Large intestine (tissue), 3 donors: ENCODE measurements at regions not wholly inside any gene's neighbourhood (a gene's known extent, or its start where the extent isn't known, plus 50 kb on each side); places are given as distances from the start of the nearest gene placed in this dataset.
A peak's percentile ranks its signal among the peaks of the same experiment; 100 is the strongest.

ENCODE experiments used
- DNase-seq, 2 donors: peaks; one replicate each; pipeline versions ENCODE4 v3.0.0 to v3.0.0-alpha.2; 2013
- H3K27ac ChIP-seq: one replicate; pipeline ENCODE4 v1.5.1; 2013; ENCODE audit warnings: low read length
- H3K27me3 ChIP-seq: 2 replicates; pipeline ENCODE4 v1.6.1; 2013; ENCODE audit warnings: low read length; ENCODE audit not compliant: control insufficient read depth, insufficient read depth
- H3K36me3 ChIP-seq: 2 replicates; pipeline ENCODE4 v1.6.1; 2013; ENCODE audit warnings: low read length; ENCODE audit not compliant: control insufficient read depth, insufficient read depth
- H3K4me1 ChIP-seq: one replicate; pipeline ENCODE4 v1.6.1; 2013; ENCODE audit warnings: low read length; ENCODE audit not compliant: control insufficient read depth, insufficient read depth
- H3K4me3 ChIP-seq: one replicate; pipeline ENCODE4 v1.5.1; 2013; ENCODE audit warnings: low read length
- H3K9me3 ChIP-seq: one replicate; pipeline ENCODE4 v1.6.1; 2013; ENCODE audit warnings: mild to moderate bottlenecking, low read depth, low read length, moderate library complexity; ENCODE audit not compliant: control insufficient read depth
- WGBS: methylation state at CpG from one replicate; pipeline ENCODE4 v1.1.5; 2013; ENCODE audit warnings: low lambda C conversion rate; ENCODE audit not compliant: insufficient coverage; 5-methylcytosine and 5-hydroxymethylcytosine counted together

- Histone ChIP-seq H3K4me3 (no peak overlapping the region), H3K9me3 (no peaks in the 10 kb centered on the region), H3K27ac (no peak overlapping the region), H3K27me3 (no peaks in the 10 kb centered on the region), H3K4me1 (no peaks in the 10 kb centered on the region), H3K36me3 (no peaks in the 10 kb centered on the region)
- peak in 1 of 2 donors; percentile 14 for DNase-seq
- WGBS, result 67% methylated on average over 3 of the region's 6 CpGs
Observed at GRCh38 chr7:52260046-52260665, 775.3 kb upstream of the POM121L12 start.

DNA sequence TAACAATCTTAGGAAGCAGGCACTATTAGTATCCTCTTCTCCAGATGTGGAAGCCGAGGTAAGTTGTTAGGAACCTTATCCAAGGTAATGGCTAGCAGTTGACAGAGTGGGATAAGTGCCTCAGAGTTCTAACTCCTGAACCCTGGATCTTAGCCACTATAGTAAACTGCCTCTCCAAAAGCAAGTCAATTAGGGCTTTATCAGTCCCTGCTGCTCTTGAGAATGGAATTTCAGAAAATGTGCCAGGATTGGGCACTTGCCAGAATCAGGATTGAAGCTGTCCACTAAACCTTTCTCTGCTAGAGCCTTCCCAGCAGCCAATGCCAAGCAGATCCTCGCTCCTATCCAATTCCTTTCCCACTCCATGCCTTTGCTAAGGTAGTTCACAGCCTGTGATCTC is 777.5 kb upstream of the POM121L12 start:
- Histone ChIP-seq H3K27me3 (no peaks in the 10 kb centered on the region), H3K4me3 (no peak overlapping the region), H3K4me1 (no peaks in the 10 kb centered on the region), H3K9me3 (no peaks in the 10 kb centered on the region), H3K27ac (no peak overlapping the region), H3K36me3 (no peaks in the 10 kb centered on the region)
- DNase-seq, result no peak
- no CpG with 5 or more reads among the region's 2 CpGs for WGBS

GRCh38 chr7:52254396-52255010 is 780.9 kb upstream of the POM121L12 start:
- Histone ChIP-seq H3K9me3 (no peaks in the 10 kb centered on the region), H3K4me3 (no peak overlapping the region), H3K4me1 (no peaks in the 10 kb centered on the region), H3K27ac (no peak overlapping the region), H3K36me3 (no peaks in the 10 kb centered on the region), H3K27me3 (no peaks in the 10 kb centered on the region)
- WGBS, result 38% methylated on average over 2 of the region's 4 CpGs
- no peak for DNase-seq

DNA sequence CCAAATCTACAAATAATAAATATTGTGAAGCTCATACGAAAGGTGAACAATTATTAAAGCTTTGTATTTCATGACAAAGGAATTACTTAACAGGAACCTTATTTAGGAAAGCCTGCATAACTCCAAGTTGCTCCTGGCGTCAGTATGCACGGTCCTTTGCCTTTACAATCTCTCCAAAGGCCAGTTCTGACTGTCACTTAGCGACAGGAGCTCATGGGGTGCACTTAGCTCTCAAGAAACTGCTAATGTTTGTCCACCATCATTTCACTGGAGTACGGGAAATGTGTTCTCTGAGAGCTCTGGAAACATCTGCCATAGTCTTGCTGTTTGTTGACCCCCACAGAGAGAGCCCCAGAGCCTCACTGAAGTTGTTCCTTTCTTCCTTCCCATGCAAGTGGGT is 781.5 kb upstream of the POM121L12 start:
- H3K9me3 ChIP-seq, result no peaks in the 10 kb centered on the region
- no peak overlapping the region for H3K27ac ChIP-seq
- no peaks in the 10 kb centered on the region for H3K36me3 ChIP-seq
- no peaks in the 10 kb centered on the region for H3K4me1 ChIP-seq
- no peaks in the 10 kb centered on the region for H3K27me3 ChIP-seq
- no peak for DNase-seq
- no CpG with 5 or more reads among the region's 5 CpGs for WGBS
- no peak overlapping the region for H3K4me3 ChIP-seq

GRCh38 chr7:52249741-52250140 is 785.7 kb upstream of the POM121L12 start:
- Histone ChIP-seq H3K36me3 (no peaks in the 10 kb centered on the region), H3K27me3 (no peaks in the 10 kb centered on the region), H3K27ac (no peak overlapping the region), H3K4me1 (no peaks in the 10 kb centered on the region), H3K9me3 (no peaks in the 10 kb centered on the region), H3K4me3 (no peak overlapping the region)
- no peak for DNase-seq
- WGBS, result 67% methylated on average over 1 of the region's 6 CpGs

- Histone ChIP-seq H3K27me3 (no peaks in the 10 kb centered on the region), H3K27ac (no peak overlapping the region), H3K9me3 (no peaks in the 10 kb centered on the region), H3K36me3 (no peaks in the 10 kb centered on the region), H3K4me1 (no peaks in the 10 kb centered on the region), H3K4me3 (no peak overlapping the region)
- no CpG with 5 or more reads among the region's 4 CpGs for WGBS
- no peak for DNase-seq
Observed at GRCh38 chr7:52247518-52247917, 787.9 kb upstream of the POM121L12 start.

DNA sequence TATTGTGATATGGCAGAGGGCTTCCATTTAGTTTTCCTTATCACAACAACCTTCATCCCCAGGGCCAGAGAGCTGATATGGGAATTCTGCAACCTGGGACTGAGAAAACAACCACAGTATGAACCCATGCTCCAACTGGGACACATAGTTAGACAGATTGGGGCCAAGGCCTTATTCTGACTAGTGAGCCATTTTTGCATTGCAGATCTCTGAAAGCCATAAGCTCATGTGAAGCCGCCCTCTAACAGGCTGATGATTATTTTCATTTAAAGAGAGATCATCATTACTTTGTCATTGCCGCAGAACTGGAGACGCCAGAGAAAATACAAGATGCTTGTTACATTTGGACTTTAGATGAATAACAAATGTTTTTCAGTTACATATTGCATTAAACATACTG is 791.7 kb upstream of the POM121L12 start:
- Histone ChIP-seq H3K4me1 (no peaks in the 10 kb centered on the region), H3K27ac (no peak overlapping the region), H3K4me3 (no peak overlapping the region), H3K9me3 (no peaks in the 10 kb centered on the region), H3K27me3 (no peaks in the 10 kb centered on the region), H3K36me3 (no peaks in the 10 kb centered on the region)
- WGBS, result 93% methylated on average over 2 of the region's 3 CpGs
- DNase-seq, result no peak

GRCh38 chr7:52233248-52233647 is 802.2 kb upstream of the POM121L12 start:
- H3K27ac ChIP-seq, result no peak overlapping the region
- DNase-seq, result no peak
- H3K9me3 ChIP-seq, result no peaks in the 10 kb centered on the region
- H3K4me3 ChIP-seq, result no peak overlapping the region
- H3K27me3 ChIP-seq, result no peaks in the 10 kb centered on the region
- 100% methylated on average over 1 of the region's 2 CpGs for WGBS
- no peaks in the 10 kb centered on the region for H3K4me1 ChIP-seq
- H3K36me3 ChIP-seq, result no peaks in the 10 kb centered on the region

- H3K27ac ChIP-seq, result no peak overlapping the region
- WGBS, result no CpG with 5 or more reads among the region's 3 CpGs
- DNase-seq, result peak in 1 of 2 donors; percentile 4
Observed at GRCh38 chr7:52211930-52212329, 823.5 kb upstream of the POM121L12 start.

GRCh38 chr7:52209614-52210013 is 825.8 kb upstream of the POM121L12 start:
- no peak for DNase-seq
- no peak overlapping the region for H3K4me3 ChIP-seq
- no peaks in the 10 kb centered on the region for H3K4me1 ChIP-seq
- no peaks in the 10 kb centered on the region for H3K9me3 ChIP-seq
- H3K27ac ChIP-seq, result no peak overlapping the region
- no peaks in the 10 kb centered on the region for H3K27me3 ChIP-seq
- H3K36me3 ChIP-seq, result no peaks in the 10 kb centered on the region
- WGBS, result no CpG with 5 or more reads among the region's 2 CpGs

More at GRCh38 chr7:52211930-52212329, 823.5 kb upstream of the POM121L12 start:
- no peaks in the 10 kb centered on the region for H3K9me3 ChIP-seq
- no peaks in the 10 kb centered on the region for H3K27me3 ChIP-seq
- H3K36me3 ChIP-seq, result no peaks in the 10 kb centered on the region
- no peak overlapping the region for H3K4me3 ChIP-seq
- no peaks in the 10 kb centered on the region for H3K4me1 ChIP-seq

DNA sequence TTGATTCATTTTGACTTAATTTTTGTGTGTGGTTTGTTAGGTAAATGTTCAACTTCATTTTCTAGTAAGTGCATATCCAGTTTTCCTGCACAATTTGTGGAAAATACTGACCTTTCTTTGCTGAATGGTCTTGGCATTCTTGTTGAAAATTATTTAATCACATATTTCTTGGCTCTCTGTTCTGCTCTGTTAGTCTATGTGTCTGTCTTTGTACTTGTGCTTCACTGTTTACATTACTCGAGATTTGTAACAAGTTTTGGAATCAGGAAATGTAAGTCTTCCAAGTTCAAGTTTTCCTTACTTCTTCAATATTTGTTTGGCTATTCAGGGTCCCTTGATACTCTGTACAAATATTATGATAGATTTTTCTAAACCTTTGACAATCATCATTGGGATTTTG is 838.2 kb upstream of the POM121L12 start:
- H3K27ac ChIP-seq, result no peak overlapping the region
- no peaks in the 10 kb centered on the region for H3K27me3 ChIP-seq
- no peaks in the 10 kb centered on the region for H3K4me1 ChIP-seq
- H3K9me3 ChIP-seq, result no peaks in the 10 kb centered on the region
- H3K4me3 ChIP-seq, result no peak overlapping the region
- no peak for DNase-seq
- H3K36me3 ChIP-seq, result no peaks in the 10 kb centered on the region
- WGBS, result no CpG with 5 or more reads among the region's 1 CpG
